ENCODE measurements at regions not wholly inside any gene's neighbourhood (a gene's known extent, or its start where the extent isn't known, plus 50 kb on each side); places are given as distances from the start of the nearest gene placed in this dataset.

DNA sequence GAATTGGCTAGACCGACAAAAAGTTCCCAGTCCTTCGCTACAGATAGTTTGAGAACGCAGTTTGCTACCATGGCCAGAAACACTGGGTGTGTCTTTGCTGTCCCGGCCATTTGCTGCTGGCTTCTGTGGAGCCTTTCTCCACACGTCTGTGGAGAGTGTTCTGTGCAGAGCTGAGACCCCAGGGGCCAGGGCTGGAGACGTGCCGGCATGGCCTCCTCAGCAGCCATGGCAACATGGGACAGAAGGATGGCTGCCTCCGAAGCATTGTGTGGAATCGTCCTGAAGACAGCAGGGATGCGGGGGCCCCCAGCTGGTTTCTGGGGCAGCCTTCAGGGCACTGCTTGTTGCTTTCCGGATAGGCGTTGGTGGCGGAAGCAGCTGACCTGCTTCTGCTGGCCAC is 142.8 kb downstream of the GADD45G start:
- no peak for DNase-seq (ENCODE audit: low spot score)
- no peak for TF ChIP-seq JUNB (IDR thresholded peaks at IDR 0.05; ENCODE audit: unreplicated experiment)
- TF ChIP-seq NANOG (IDR thresholded peaks at IDR 0.05; ENCODE audit: borderline replicate concordance): no peak
- TF ChIP-seq ETS1 (IDR thresholded peaks at IDR 0.05): no peak
- TF ChIP-seq POLR2AphosphoS5 (IDR thresholded peaks at IDR 0.05; ENCODE audit: low read depth): no peak
- no peak for TF ChIP-seq EZH2phosphoT487 (IDR thresholded peaks at IDR 0.05; ENCODE audit: unreplicated experiment)
- TF ChIP-seq ZNF114 (CRISPR knock-in tag; IDR thresholded peaks at IDR 0.05): no peak
- no peak for TF ChIP-seq STAT1 (IDR thresholded peaks at IDR 0.05; ENCODE audit: unreplicated experiment)
- no peak for TF ChIP-seq ZNF331 (CRISPR knock-in tag; IDR thresholded peaks at IDR 0.05; ENCODE audit: low read depth)
- TF ChIP-seq CREB1 (CRISPR knock-in tag; IDR thresholded peaks at IDR 0.05; ENCODE audit: low read depth): no peak
- no peak for TF ChIP-seq CTCF (conservative IDR thresholded peaks at IDR 0.05; ENCODE audit: low read depth in 2 of 2)
- Histone ChIP-seq H4K20me1 (replicated peaks; ENCODE audit: insufficient read depth) (no peaks in the 10 kb centered on the region), H3K79me2 (replicated peaks; ENCODE audit: insufficient read depth) (no peaks in the 10 kb centered on the region), H3F3A (replicated peaks; ENCODE audit: low read depth) (0 out of 2 replicates have a peak, but pooled peaks cover 3% of the 10 kb centered on the region), H3K4me1 (ENCODE audit: insufficient read depth) (no peaks in the 10 kb centered on the region), H3K27me3 (ENCODE audit: insufficient read depth) (no peaks in the 10 kb centered on the region), H2AFZ (no peak overlapping the region), H3K4me2 (no peak overlapping the region), H3K4me3 (no peak overlapping the region), H3K36me3 (ENCODE audit: insufficient read depth) (no peaks in the 10 kb centered on the region), H3K27ac (ENCODE audit: low read depth) (no peak overlapping the region), H3K9me2 (ENCODE audit: insufficient read depth) (0 out of 2 replicates have a peak, but pooled peaks cover under 1% of the 10 kb centered on the region)
- H3K36me3 Mint-ChIP-seq (ENCODE audit: low read depth): no peaks in the 10 kb centered on the region; the same call in 2 of the 3 replicates
- H3K4me1 Mint-ChIP-seq: peaks cover 25% of the 10 kb centered on the region
- no peaks in the 10 kb centered on the region for H3K9me3 Mint-ChIP-seq
- no peak overlapping the region for H3K27ac Mint-ChIP-seq
- no peak for ATAC-seq
- peaks cover 9% of the 10 kb centered on the region for H3K27me3 Mint-ChIP-seq (ENCODE audit: insufficient read depth, low read depth, poor library complexity)
- H3K4me3 Mint-ChIP-seq: no peak overlapping the region

GRCh38 chr9:89748021-89748670 is 143.3 kb downstream of the GADD45G start:
- H3K79me2 ChIP-seq (replicated peaks; ENCODE audit: insufficient read depth): no peaks in the 10 kb centered on the region
- no peak overlapping the region for H3K27ac Mint-ChIP-seq
- ATAC-seq: no peak
- TF ChIP-seq, protein P1, sequence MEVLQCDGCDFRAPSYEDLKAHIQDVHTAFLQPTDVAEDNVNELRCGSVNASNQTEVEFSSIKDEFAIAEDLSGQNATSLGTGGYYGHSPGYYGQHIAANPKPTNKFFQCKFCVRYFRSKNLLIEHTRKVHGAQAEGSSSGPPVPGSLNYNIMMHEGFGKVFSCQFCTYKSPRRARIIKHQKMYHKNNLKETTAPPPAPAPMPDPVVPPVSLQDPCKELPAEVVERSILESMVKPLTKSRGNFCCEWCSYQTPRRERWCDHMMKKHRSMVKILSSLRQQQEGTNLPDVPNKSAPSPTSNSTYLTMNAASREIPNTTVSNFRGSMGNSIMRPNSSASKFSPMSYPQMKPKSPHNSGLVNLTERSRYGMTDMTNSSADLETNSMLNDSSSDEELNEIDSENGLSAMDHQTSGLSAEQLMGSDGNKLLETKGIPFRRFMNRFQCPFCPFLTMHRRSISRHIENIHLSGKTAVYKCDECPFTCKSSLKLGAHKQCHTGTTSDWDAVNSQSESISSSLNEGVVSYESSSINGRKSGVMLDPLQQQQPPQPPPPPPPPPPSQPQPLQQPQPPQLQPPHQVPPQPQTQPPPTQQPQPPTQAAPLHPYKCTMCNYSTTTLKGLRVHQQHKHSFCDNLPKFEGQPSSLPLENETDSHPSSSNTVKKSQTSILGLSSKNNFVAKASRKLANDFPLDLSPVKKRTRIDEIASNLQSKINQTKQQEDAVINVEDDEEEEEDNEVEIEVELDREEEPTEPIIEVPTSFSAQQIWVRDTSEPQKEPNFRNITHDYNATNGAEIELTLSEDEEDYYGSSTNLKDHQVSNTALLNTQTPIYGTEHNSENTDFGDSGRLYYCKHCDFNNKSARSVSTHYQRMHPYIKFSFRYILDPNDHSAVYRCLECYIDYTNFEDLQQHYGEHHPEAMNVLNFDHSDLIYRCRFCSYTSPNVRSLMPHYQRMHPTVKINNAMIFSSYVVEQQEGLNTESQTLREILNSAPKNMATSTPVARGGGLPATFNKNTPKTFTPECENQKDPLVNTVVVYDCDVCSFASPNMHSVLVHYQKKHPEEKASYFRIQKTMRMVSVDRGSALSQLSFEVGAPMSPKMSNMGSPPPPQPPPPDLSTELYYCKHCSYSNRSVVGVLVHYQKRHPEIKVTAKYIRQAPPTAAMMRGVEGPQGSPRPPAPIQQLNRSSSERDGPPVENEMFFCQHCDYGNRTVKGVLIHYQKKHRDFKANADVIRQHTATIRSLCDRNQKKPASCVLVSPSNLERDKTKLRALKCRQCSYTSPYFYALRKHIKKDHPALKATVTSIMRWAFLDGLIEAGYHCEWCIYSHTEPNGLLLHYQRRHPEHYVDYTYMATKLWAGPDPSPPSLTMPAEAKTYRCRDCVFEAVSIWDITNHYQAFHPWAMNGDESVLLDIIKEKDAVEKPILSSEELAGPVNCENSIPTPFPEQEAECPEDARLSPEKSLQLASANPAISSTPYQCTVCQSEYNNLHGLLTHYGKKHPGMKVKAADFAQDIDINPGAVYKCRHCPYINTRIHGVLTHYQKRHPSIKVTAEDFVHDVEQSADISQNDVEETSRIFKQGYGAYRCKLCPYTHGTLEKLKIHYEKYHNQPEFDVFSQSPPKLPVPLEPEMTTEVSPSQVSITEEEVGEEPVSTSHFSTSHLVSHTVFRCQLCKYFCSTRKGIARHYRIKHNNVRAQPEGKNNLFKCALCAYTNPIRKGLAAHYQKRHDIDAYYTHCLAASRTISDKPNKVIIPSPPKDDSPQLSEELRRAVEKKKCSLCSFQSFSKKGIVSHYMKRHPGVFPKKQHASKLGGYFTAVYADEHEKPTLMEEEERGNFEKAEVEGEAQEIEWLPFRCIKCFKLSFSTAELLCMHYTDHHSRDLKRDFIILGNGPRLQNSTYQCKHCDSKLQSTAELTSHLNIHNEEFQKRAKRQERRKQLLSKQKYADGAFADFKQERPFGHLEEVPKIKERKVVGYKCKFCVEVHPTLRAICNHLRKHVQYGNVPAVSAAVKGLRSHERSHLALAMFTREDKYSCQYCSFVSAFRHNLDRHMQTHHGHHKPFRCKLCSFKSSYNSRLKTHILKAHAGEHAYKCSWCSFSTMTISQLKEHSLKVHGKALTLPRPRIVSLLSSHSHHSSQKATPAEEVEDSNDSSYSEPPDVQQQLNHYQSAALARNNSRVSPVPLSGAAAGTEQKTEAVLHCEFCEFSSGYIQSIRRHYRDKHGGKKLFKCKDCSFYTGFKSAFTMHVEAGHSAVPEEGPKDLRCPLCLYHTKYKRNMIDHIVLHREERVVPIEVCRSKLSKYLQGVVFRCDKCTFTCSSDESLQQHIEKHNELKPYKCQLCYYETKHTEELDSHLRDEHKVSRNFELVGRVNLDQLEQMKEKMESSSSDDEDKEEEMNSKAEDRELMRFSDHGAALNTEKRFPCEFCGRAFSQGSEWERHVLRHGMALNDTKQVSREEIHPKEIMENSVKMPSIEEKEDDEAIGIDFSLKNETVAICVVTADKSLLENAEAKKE (CRISPR knock-in tag; IDR thresholded peaks at IDR 0.05): no peak
- TF ChIP-seq STAT1 (IDR thresholded peaks at IDR 0.05; ENCODE audit: unreplicated experiment) (no peak), CREB1 (CRISPR knock-in tag; IDR thresholded peaks at IDR 0.05; ENCODE audit: low read depth) (no peak), EZH2phosphoT487 (IDR thresholded peaks at IDR 0.05; ENCODE audit: unreplicated experiment) (no peak)

More at GRCh38 chr9:89748021-89748670, 143.3 kb downstream of the GADD45G start:
- Histone ChIP-seq H3F3A (replicated peaks; ENCODE audit: low read depth) (0 out of 2 replicates have a peak, but pooled peaks cover 3% of the 10 kb centered on the region), H4K20me1 (replicated peaks; ENCODE audit: insufficient read depth) (no peaks in the 10 kb centered on the region), H3K27ac (ENCODE audit: low read depth) (no peak overlapping the region), H3K27me3 (ENCODE audit: insufficient read depth) (no peaks in the 10 kb centered on the region), H2AFZ (no peak overlapping the region), H3K36me3 (ENCODE audit: insufficient read depth) (no peaks in the 10 kb centered on the region), H3K4me1 (ENCODE audit: insufficient read depth) (no peaks in the 10 kb centered on the region), H3K4me2 (no peak overlapping the region), H3K4me3 (no peak overlapping the region), H3K9me2 (ENCODE audit: insufficient read depth) (0 out of 2 replicates have a peak, but pooled peaks cover 4% of the 10 kb centered on the region)
- no peak for DNase-seq (ENCODE audit: low spot score)
- no peaks in the 10 kb centered on the region; the same call in 2 of the 3 replicates for H3K36me3 Mint-ChIP-seq (ENCODE audit: low read depth)
- H3K4me1 Mint-ChIP-seq: peaks cover 25% of the 10 kb centered on the region
- H3K27me3 Mint-ChIP-seq (ENCODE audit: insufficient read depth, low read depth, poor library complexity): peaks cover 10% of the 10 kb centered on the region
- no peaks in the 10 kb centered on the region for H3K9me3 Mint-ChIP-seq
- no peak overlapping the region for H3K4me3 Mint-ChIP-seq

Data from GM23338 (cell line).